Mammary epithelial cell (primary cell): ENCODE measurements at regions not wholly inside any gene's neighbourhood (a gene's known extent, or its start where the extent isn't known, plus 50 kb on each side); places are given as distances from the start of the nearest gene placed in this dataset.

ENCODE experiments used
- CTCF ChIP-seq, 2 donors: IDR thresholded peaks in 1 of 2; conservative IDR thresholded peaks in 1 of 2; 2 replicates each; pipeline ENCODE4 v1.5.1; 2011 to 2012; ENCODE audit warnings: inconsistent platforms in 2 of 2, low read length in 2 of 2, mild to moderate bottlenecking in 2 of 2, control low read depth in 1 of 2, low read depth in 1 of 2; ENCODE audit not compliant: insufficient read depth in 1 of 2; ENCODE audit errors: extremely low read depth in 1 of 2
- EZH2 ChIP-seq: IDR thresholded peaks from 2 replicates; pipeline ENCODE4 v1.6.1; 2012; ENCODE audit warnings: low read length, inconsistent platforms, borderline replicate concordance

GRCh38 chr13:86655561-86655960 lies 856.3 kb upstream of the SLITRK6 start:
- no peak for TF ChIP-seq CTCF (conservative IDR thresholded peaks at IDR 0.05 in 1 of 2, IDR thresholded peaks at IDR 0.05 in 1 of 2; ENCODE audit: extremely low read depth in 1 of 2, insufficient read depth in 1 of 2, low read depth in 1 of 2, low read length in 2 of 2)
- no peak for TF ChIP-seq EZH2
